Liver (tissue), 7 donors: ENCODE measurements at regions not wholly inside any gene's neighbourhood (a gene's known extent, or its start where the extent isn't known, plus 50 kb on each side); places are given as distances from the start of the nearest gene placed in this dataset.

ENCODE experiments used
- DNase-seq: peaks from one replicate; pipeline ENCODE4 v3.0.0-alpha.2; 2017; ENCODE audit warnings: low spot score
- H3K27ac ChIP-seq, 2 donors: one replicate each; pipeline ENCODE4 v1.7.0; 2013; ENCODE audit warnings: inconsistent platforms in 2 of 2, low read length in 2 of 2, control low read depth in 1 of 2, low read depth in 1 of 2, mild to moderate bottlenecking in 1 of 2
- H3K27me3 ChIP-seq, 4 donors: one replicate each; pipeline versions ENCODE4 v1.6.1 to v1.7.0; 2013; ENCODE audit warnings: low read length in 3 of 4, inconsistent platforms in 1 of 4, mild to moderate bottlenecking in 1 of 4, moderate library complexity in 1 of 4; ENCODE audit not compliant: control insufficient read depth in 4 of 4, insufficient read depth in 4 of 4
- H3K36me3 ChIP-seq, 4 donors: one replicate each; pipeline versions ENCODE4 v1.6.1 to v1.7.0; 2013; ENCODE audit warnings: low read length in 3 of 4, mild to moderate bottlenecking in 3 of 4, low read depth in 1 of 4, moderate library complexity in 1 of 4; ENCODE audit not compliant: control insufficient read depth in 4 of 4, insufficient read depth in 3 of 4
- H3K4me1 ChIP-seq, 4 donors: one replicate each; pipeline versions ENCODE4 v1.6.1 to v1.7.0; 2013; ENCODE audit warnings: low read length in 3 of 4, mild to moderate bottlenecking in 3 of 4, moderate library complexity in 1 of 4; ENCODE audit not compliant: control insufficient read depth in 4 of 4, insufficient read depth in 4 of 4
- H3K4me3 ChIP-seq, 3 donors: one replicate each; pipeline versions ENCODE4 v1.6.1 to v1.7.0; 2013; ENCODE audit warnings: low read length in 3 of 3, control low read depth in 1 of 3, low read depth in 1 of 3, mild to moderate bottlenecking in 1 of 3
- H3K9ac ChIP-seq, 2 donors: one replicate each; pipeline ENCODE4 v1.7.0; 2013; ENCODE audit warnings: low read length in 2 of 2, mild to moderate bottlenecking in 2 of 2, moderate library complexity in 2 of 2, control low read depth in 1 of 2, low read depth in 1 of 2
- H3K9me3 ChIP-seq, 4 donors: one replicate each; pipeline versions ENCODE4 v1.6.1 to v1.7.0; 2013; ENCODE audit warnings: low read length in 3 of 4; ENCODE audit not compliant: control insufficient read depth in 4 of 4
- EGR1 ChIP-seq, 2 donors: IDR thresholded peaks; 2 replicates each; pipeline ENCODE4 v1.6.1; 2016 to 2018; ENCODE audit warnings: antibody characterized with exemption in 2 of 2, low read depth in 2 of 2
- FOXA2 ChIP-seq: IDR thresholded peaks from 2 replicates; pipeline ENCODE4 v1.6.1; 2016; ENCODE audit warnings: antibody characterized with exemption
- GABPA ChIP-seq, 2 donors: IDR thresholded peaks in 1 of 2; conservative IDR thresholded peaks in 1 of 2; 2 replicates each; pipeline ENCODE4 v1.6.1; 2016; ENCODE audit warnings: antibody characterized with exemption in 2 of 2, mild to moderate bottlenecking in 1 of 2, moderate library complexity in 1 of 2
- HNF4A ChIP-seq, 2 donors: conservative IDR thresholded peaks; 2 replicates each; pipeline ENCODE4 v1.6.1; 2016; ENCODE audit warnings: antibody characterized with exemption in 2 of 2, mild to moderate bottlenecking in 2 of 2
- HNF4G ChIP-seq: IDR thresholded peaks from 2 replicates; pipeline ENCODE4 v1.6.1; 2016; ENCODE audit warnings: antibody characterized with exemption
- JUND ChIP-seq, 2 donors: IDR thresholded peaks; 2 replicates each; pipeline ENCODE4 v1.6.1; 2016; ENCODE audit warnings: antibody characterized with exemption in 2 of 2
- NR2F2 ChIP-seq: IDR thresholded peaks from 2 replicates; pipeline ENCODE4 v1.6.1; 2016; ENCODE audit warnings: antibody characterized with exemption
- RAD21 ChIP-seq, 2 donors: IDR thresholded peaks; 2 replicates each; pipeline ENCODE4 v1.6.1; 2016; ENCODE audit warnings: antibody characterized with exemption in 2 of 2, mild to moderate bottlenecking in 2 of 2
- REST ChIP-seq: IDR thresholded peaks from 2 replicates; pipeline ENCODE4 v1.6.1; 2016; ENCODE audit warnings: antibody characterized with exemption, mild to moderate bottlenecking
- YY1 ChIP-seq: IDR thresholded peaks from 2 replicates; pipeline ENCODE4 v1.6.1; 2016; ENCODE audit warnings: antibody characterized with exemption, mild to moderate bottlenecking
- ZBTB33 ChIP-seq: IDR thresholded peaks from 2 replicates; pipeline ENCODE4 v1.6.1; 2016; ENCODE audit warnings: antibody characterized with exemption
- WGBS: extraction: QIAGEN DNeasy Blood & Tissue Kit; methylation state at CpG from one replicate; pipeline ENCODE4 v1.1.7; 2013; 5-methylcytosine and 5-hydroxymethylcytosine counted together
- donor health status: healthy.
- donor health status: healthy.
- donor health status: healthy.
- donor health status: healthy.

- 76% methylated on average over 3 of the region's 3 CpGs for WGBS
- Histone ChIP-seq H3K27ac (no peak overlapping the region), H3K27me3 (no peaks in the 10 kb centered on the region), H3K9ac (no peak overlapping the region), H3K4me3 (no peak overlapping the region), H3K9me3 (no peaks in the 10 kb centered on the region), H3K4me1 (peaks cover 0 to 6% (median 1%) of the 10 kb centered on the region in 4 donors), H3K36me3 (no peaks in the 10 kb centered on the region)
- no peak for TF ChIP-seq YY1
- DNase-seq = no peak
These were observed 65.1 kb downstream of the PPP1R3C start for GRCh38 chr10:91567815-91568214.

- Histone ChIP-seq H3K27ac (no peak overlapping the region), H3K27me3 (no peaks in the 10 kb centered on the region), H3K4me3 (no peak overlapping the region), H3K36me3 (no peaks in the 10 kb centered on the region), H3K9me3 (no peaks in the 10 kb centered on the region), H3K4me1 (peaks cover 0 to 6% (median 1%) of the 10 kb centered on the region in 4 donors), H3K9ac (no peak overlapping the region)
- DNase-seq = no peak
- WGBS = 87% methylated on average over 3 of the region's 3 CpGs
- TF ChIP-seq HNF4G = no peak
- no peak for TF ChIP-seq HNF4A (conservative IDR thresholded peaks at IDR 0.05)
- no peak for TF ChIP-seq NR2F2
- TF ChIP-seq RAD21 (IDR thresholded peaks at IDR 0.05) = no peak
- no peak for TF ChIP-seq FOXA2
- no peak for TF ChIP-seq GABPA (IDR thresholded peaks at IDR 0.05 in 1 of 2, conservative IDR thresholded peaks at IDR 0.05 in 1 of 2)
- TF ChIP-seq REST = no peak
- TF ChIP-seq YY1 = no peak
- no peak for TF ChIP-seq ZBTB33
- TF ChIP-seq EGR1 (IDR thresholded peaks at IDR 0.05; ENCODE audit: low read depth in 2 of 2) = no peak
These were observed 66.8 kb downstream of the PPP1R3C start for GRCh38 chr10:91566115-91566514.

- Histone ChIP-seq H3K27me3 (no peaks in the 10 kb centered on the region), H3K9ac (no peak overlapping the region), H3K4me3 (no peak overlapping the region), H3K27ac (no peak overlapping the region), H3K4me1 (peaks cover 0 to 6% (median 1%) of the 10 kb centered on the region in 4 donors), H3K9me3 (no peaks in the 10 kb centered on the region), H3K36me3 (no peaks in the 10 kb centered on the region)
- no peak for DNase-seq
- WGBS = 93% methylated on average over 2 of the region's 2 CpGs
- TF ChIP-seq JUND (IDR thresholded peaks at IDR 0.05) = no peak
These were observed 67.6 kb downstream of the PPP1R3C start for GRCh38 chr10:91565226-91565625.
